GM12878 (cell line): ENCODE measurements at regions not wholly inside any gene's neighbourhood (a gene's known extent, or its start where the extent isn't known, plus 50 kb on each side); places are given as distances from the start of the nearest gene placed in this dataset.

Experiments
- ATAC-seq: fragments of 200-7000 bp; cut with Tn5 transposase; 3 replicates; pipeline ENCODE4 v1.9.1; 2020; ENCODE audit warnings: mild to moderate bottlenecking, moderate library complexity
- BruUV-seq: library from RNA; stranded (reverse); fragments of 400-500 nt; replicated peaks from 2 replicates; lab custom pipeline; 2021; lab: Mats Ljungman, UMichigan
- CTCF ChIA-PET: fragments of 300-600 bp; sonication (Branson Sonifier 250); formaldehyde crosslinking; extraction: SDS; loops from one replicate; lab custom pipeline; 2021; ENCODE audit warnings: inconsistent platforms; lab: Yijun Ruan, JAX
- POLR2A ChIA-PET: fragments of 350-600 bp; formaldehyde crosslinking; extraction: SDS; loops from one replicate; lab custom pipeline; 2021; ENCODE audit warnings: inconsistent platforms; lab: Charles Lee
- RAD21 ChIA-PET: fragments of 300-600 bp; sonication (Branson Sonifier 250); formaldehyde crosslinking; loops from one replicate; lab custom pipeline; 2023; ENCODE audit warnings: antibody characterized with exemption; ENCODE audit not compliant: unreplicated experiment; lab: Charles Lee
- SMC1A ChIA-PET: fragments of 300-600 bp; sonication (Branson Sonifier 250); formaldehyde crosslinking; loops from one replicate; lab custom pipeline; 2023; ENCODE audit not compliant: unreplicated experiment, uncharacterized antibody; lab: Charles Lee
- DNase-seq: peaks from one replicate; pipeline ENCODE4 v3.0.0-alpha.2; 2011; ENCODE audit warnings: low read depth, low spot score
- FAIRE-seq: peaks from 3 replicates; lab custom pipeline; 2011; peaks lifted over from hg19 to GRCh38; lab: Jason Lieb, UNC
- H2AFZ ChIP-seq: 2 replicates; pipeline ENCODE4 v1.6.0; 2011; ENCODE audit warnings: low read depth, low read length, control low read depth; ENCODE audit not compliant: control insufficient read depth
- H3K27ac ChIP-seq: 2 replicates; pipeline ENCODE4 v1.5.1; 2011; ENCODE audit warnings: control low read depth; ENCODE audit not compliant: control insufficient read depth, insufficient read depth
- H3K27me3 ChIP-seq, 2 experiments: replicated peaks in 1 of 2; 2 replicates each; pipeline versions ENCODE4 v1.6.0 to v1.6.1; 2011; ENCODE audit warnings: low read length in 1 of 2; ENCODE audit not compliant: control insufficient read depth in 2 of 2, insufficient read depth in 2 of 2
- H3K36me3 ChIP-seq, 2 experiments: 2 replicates each; pipeline ENCODE4 v1.5.1; 2011; ENCODE audit warnings: low read length in 1 of 2; ENCODE audit not compliant: control insufficient read depth in 2 of 2, insufficient read depth in 2 of 2
- H3K4me1 ChIP-seq: 2 replicates; pipeline ENCODE4 v1.6.1; 2011; ENCODE audit warnings: mild to moderate bottlenecking, low read length, moderate library complexity, mixed read lengths; ENCODE audit not compliant: control insufficient read depth, insufficient read depth
- H3K4me2 ChIP-seq: 2 replicates; pipeline ENCODE4 v1.6.0; 2011; ENCODE audit warnings: control low read depth; ENCODE audit not compliant: control insufficient read depth, insufficient read depth
- H3K4me3 ChIP-seq: fragments of 200-600 bp; sonication (generic); 2 replicates; pipeline ENCODE4 v1.5.1; 2016
- H3K79me2 ChIP-seq: 2 replicates; pipeline ENCODE4 v1.6.0; 2011; ENCODE audit warnings: low read length; ENCODE audit not compliant: control insufficient read depth, insufficient read depth
- H3K9ac ChIP-seq: 2 replicates; pipeline ENCODE4 v1.8.0; 2011; ENCODE audit warnings: low read length, control low read depth, mixed read lengths; ENCODE audit not compliant: control insufficient read depth, insufficient read depth
- H3K9me3 ChIP-seq: replicated peaks from 3 replicates; pipeline ENCODE4 v1.5.1; 2011; ENCODE audit warnings: mild to moderate bottlenecking, low read length; ENCODE audit not compliant: control insufficient read depth, insufficient read depth
- H4K20me1 ChIP-seq: 2 replicates; pipeline ENCODE4 v1.6.0; 2011; ENCODE audit not compliant: control insufficient read depth, insufficient read depth
- CBX3 ChIP-seq: fragments of 200-600 bp; sonication (generic); IDR thresholded peaks from 2 replicates; pipeline ENCODE4 v1.6.1; 2016; ENCODE audit warnings: low read depth, borderline replicate concordance
- JUND ChIP-seq: IDR thresholded peaks from 2 replicates; pipeline ENCODE4 v1.6.1; 2012; ENCODE audit warnings: low read depth, mild to moderate bottlenecking, low read length, improper control_type of control experiment, moderate library complexity
- MYB ChIP-seq: fragments of 150-350 bp; IDR thresholded peaks from 2 replicates; pipeline ENCODE4 v1.6.1; 2014; ENCODE audit warnings: mild to moderate bottlenecking, low read depth, low read length, borderline replicate concordance
- SIN3A ChIP-seq: IDR thresholded peaks from 2 replicates; pipeline ENCODE4 v1.6.1; 2012; ENCODE audit warnings: low read depth, low read length, improper control_type of control experiment
- SREBF2 ChIP-seq: IDR thresholded peaks from 2 replicates; pipeline ENCODE4 v1.6.1; 2012; ENCODE audit warnings: mild to moderate bottlenecking, low read length
- STAT3 ChIP-seq: IDR thresholded peaks from 2 replicates; pipeline ENCODE4 v1.6.1; 2011; ENCODE audit warnings: low read depth, low read length, improper control_type of control experiment
- TCF3 ChIP-seq: IDR thresholded peaks from 2 replicates; pipeline ENCODE4 v1.6.1; 2012; ENCODE audit warnings: low read depth, mild to moderate bottlenecking, low read length, borderline replicate concordance; ENCODE audit not compliant: insufficient read depth
- TCF7 ChIP-seq: IDR thresholded peaks from 2 replicates; pipeline ENCODE4 v1.6.1; 2014; ENCODE audit warnings: antibody characterized with exemption, borderline replicate concordance
- YY1 ChIP-seq: IDR thresholded peaks from 2 replicates; pipeline ENCODE4 v1.6.1; 2011; ENCODE audit warnings: low read depth, mild to moderate bottlenecking, low read length
- WGBS: methylation state at CpG from one replicate; pipeline ENCODE4 v1.1.6; 2016; ENCODE audit warnings: low lambda C conversion rate; ENCODE audit not compliant: insufficient replicate concordance, insufficient coverage; ENCODE audit errors: missing lambda C conversion rate; 5-methylcytosine and 5-hydroxymethylcytosine counted together
- in situ Hi-C: fragments of 300-500 bp; cut with MboI; formaldehyde crosslinking; loops from 9 replicates; pipeline ENCODE4 v1.14.3; 2018; ENCODE audit warnings: mixed read lengths
- intact Hi-C: fragments of 100-400 bp; cut with micrococcal nuclease; formaldehyde crosslinking; loops from one replicate; pipeline ENCODE4 v1.14.2; 2022; ENCODE audit not compliant: unreplicated experiment

- TF ChIP-seq SREBF2 (no peak), STAT3 (no peak)
Measured at GRCh38 chr16:80016731-80017326, 416.3 kb upstream of the MAF start (continued).

- Histone ChIP-seq H3K9me3 (no peaks in the 10 kb centered on the region), H3K27ac (no peak overlapping the region), H3K79me2 (no peaks in the 10 kb centered on the region), H3K4me2 (no peak overlapping the region), H3K36me3 (no peaks in the 10 kb centered on the region), H3K4me3 (no peak overlapping the region), H2AFZ (no peak overlapping the region), H3K4me1 (no peaks in the 10 kb centered on the region), H4K20me1 (no peaks in the 10 kb centered on the region), H3K9ac (no peak overlapping the region), H3K27me3 (peaks cover 0 to 2% of the 10 kb centered on the region in 2 experiments; a peak in 1 of 4 replicates)
- FAIRE-seq, result no peak
- SMC1A ChIA-PET, result no interaction called here
- TF ChIP-seq JUND, result no peak
- no peak for TF ChIP-seq SIN3A
- no TSS peak for BruUV-seq
- RAD21 ChIA-PET, result no interaction called here
- POLR2A ChIA-PET, result no interaction called here
- intact Hi-C loops (no loop called here), in situ Hi-C loops (no loop called here)
- 22% methylated on average over 6 of the region's 6 CpGs for WGBS
- no peak for DNase-seq
- CTCF ChIA-PET, result no interaction called here
- no peak for ATAC-seq
Measured at GRCh38 chr16:80015566-80015965, 415.0 kb upstream of the MAF start.

GRCh38 chr16:80014241-80014939, 413.9 kb upstream of the MAF start:
- ChIA-PET POLR2A (no interaction called here), RAD21 (no interaction called here), SMC1A (no interaction called here), CTCF (no interaction called here)
- peaks cover 0 to 2% of the 10 kb centered on the region in 2 experiments; a peak in 1 of 4 replicates for H3K27me3 ChIP-seq
- intact Hi-C loops (no loop called here), in situ Hi-C loops (no loop called here)
- no peak overlapping the region for H2AFZ ChIP-seq
- DNase-seq (no peak), FAIRE-seq (no peak), ATAC-seq (no peak)
- no TSS peak for BruUV-seq
- whole genome bisulfite sequencing, result 0% methylated on average over 1 of the region's 1 CpG
- H3K36me3 ChIP-seq, result no peaks in the 10 kb centered on the region
- TF ChIP-seq MYB, result no peak
- TF ChIP-seq STAT3, result no peak
- no peak for TF ChIP-seq TCF7
- no peak for TF ChIP-seq CBX3
- no peak for TF ChIP-seq YY1
- TF ChIP-seq TCF3, result no peak
- H3K4me2 ChIP-seq, result no peak overlapping the region
- no peaks in the 10 kb centered on the region for H4K20me1 ChIP-seq
- H3K79me2 ChIP-seq, result no peaks in the 10 kb centered on the region
- no peaks in the 10 kb centered on the region for H3K9me3 ChIP-seq
- no peaks in the 10 kb centered on the region for H3K4me1 ChIP-seq
- no peak overlapping the region for H3K27ac ChIP-seq
- H3K9ac ChIP-seq, result no peak overlapping the region
- no peak overlapping the region for H3K4me3 ChIP-seq
